Mucosa of descending colon (tissue), 3 donors: ENCODE measurements at regions not wholly inside any gene's neighbourhood (a gene's known extent, or its start where the extent isn't known, plus 50 kb on each side); places are given as distances from the start of the nearest gene placed in this dataset.
A peak's percentile ranks its signal among the peaks of the same experiment; 100 is the strongest.
"Not testable (repeated sequence)": the region's sequence is repeated elsewhere in the genome, so short reads cannot be mapped to it uniquely, and the experiment has no call there.

ENCODE experiments used
- ATAC-seq: fragments of 200-7000 bp; cut with Tn5 transposase; one replicate; pipeline ENCODE4 v1.9.1; 2020; ENCODE audit warnings: mild to moderate bottlenecking, moderate library complexity
- DNase-seq, 3 donors: peaks; one replicate each; pipeline ENCODE4 v3.0.0-alpha.2; 2020
- H3K36me3 ChIP-seq: fragments of 200-600 bp; one replicate; pipeline ENCODE4 v1.8.0; 2021; ENCODE audit warnings: low read depth, mild to moderate bottlenecking
- H3K4me1 ChIP-seq: fragments of 200-600 bp; one replicate; pipeline ENCODE4 v1.8.0; 2021; ENCODE audit warnings: low read depth, mild to moderate bottlenecking
- H3K4me3 ChIP-seq: fragments of 200-600 bp; one replicate; pipeline ENCODE4 v1.8.0; 2021; ENCODE audit warnings: mild to moderate bottlenecking
- H3K9me3 ChIP-seq: fragments of 200-600 bp; one replicate; pipeline ENCODE4 v1.8.0; 2021; ENCODE audit warnings: mild to moderate bottlenecking
- intact Hi-C, 2 donors: fragments of 100-400 bp; cut with DNase I in 1 of 2; cut with micrococcal nuclease in 1 of 2; formaldehyde crosslinking; loops; one replicate each; pipeline versions ENCODE4 v1.11.0 to v1.11.1; 2022; cut with DNase I, micrococcal nuclease
- TF ChIP-seq, protein P1 (sequence below): fragments of 200-600 bp; IDR thresholded peaks from one replicate; pipeline ENCODE4 v1.8.0; 2022; ENCODE audit warnings: antibody characterized with exemption, mild to moderate bottlenecking
- donor health status: DM: no; HTN: no; CAD: no; lungs with moderate emphysema.
- donor health status: DM: no; HTN: no; CAD: no.
- donor health status: DM: no; HTN: yes; CAD: no.

DNA sequence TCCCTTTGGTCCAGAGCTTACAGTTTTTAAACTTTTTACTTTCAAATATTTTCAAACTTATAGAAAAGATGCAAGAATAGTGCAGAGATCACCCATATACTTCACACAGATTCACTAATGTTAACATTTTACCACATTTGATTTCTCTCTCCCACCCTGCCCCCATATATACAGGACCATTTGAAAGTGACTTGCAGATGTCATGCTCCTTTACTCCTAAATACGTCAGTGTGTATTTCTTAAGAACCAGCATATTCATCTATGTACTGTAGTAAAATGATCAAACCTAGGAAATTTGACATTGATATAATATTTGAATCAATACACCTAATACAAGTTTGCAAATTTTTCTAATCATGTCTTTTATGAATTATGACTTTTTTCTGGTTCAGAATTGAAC is 100.4 kb upstream of the CHD1 start:
- no peak for ATAC-seq
- TF ChIP-seq, protein P1, sequence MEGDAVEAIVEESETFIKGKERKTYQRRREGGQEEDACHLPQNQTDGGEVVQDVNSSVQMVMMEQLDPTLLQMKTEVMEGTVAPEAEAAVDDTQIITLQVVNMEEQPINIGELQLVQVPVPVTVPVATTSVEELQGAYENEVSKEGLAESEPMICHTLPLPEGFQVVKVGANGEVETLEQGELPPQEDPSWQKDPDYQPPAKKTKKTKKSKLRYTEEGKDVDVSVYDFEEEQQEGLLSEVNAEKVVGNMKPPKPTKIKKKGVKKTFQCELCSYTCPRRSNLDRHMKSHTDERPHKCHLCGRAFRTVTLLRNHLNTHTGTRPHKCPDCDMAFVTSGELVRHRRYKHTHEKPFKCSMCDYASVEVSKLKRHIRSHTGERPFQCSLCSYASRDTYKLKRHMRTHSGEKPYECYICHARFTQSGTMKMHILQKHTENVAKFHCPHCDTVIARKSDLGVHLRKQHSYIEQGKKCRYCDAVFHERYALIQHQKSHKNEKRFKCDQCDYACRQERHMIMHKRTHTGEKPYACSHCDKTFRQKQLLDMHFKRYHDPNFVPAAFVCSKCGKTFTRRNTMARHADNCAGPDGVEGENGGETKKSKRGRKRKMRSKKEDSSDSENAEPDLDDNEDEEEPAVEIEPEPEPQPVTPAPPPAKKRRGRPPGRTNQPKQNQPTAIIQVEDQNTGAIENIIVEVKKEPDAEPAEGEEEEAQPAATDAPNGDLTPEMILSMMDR = no peak
- intact Hi-C loops = no loop called here

DNA sequence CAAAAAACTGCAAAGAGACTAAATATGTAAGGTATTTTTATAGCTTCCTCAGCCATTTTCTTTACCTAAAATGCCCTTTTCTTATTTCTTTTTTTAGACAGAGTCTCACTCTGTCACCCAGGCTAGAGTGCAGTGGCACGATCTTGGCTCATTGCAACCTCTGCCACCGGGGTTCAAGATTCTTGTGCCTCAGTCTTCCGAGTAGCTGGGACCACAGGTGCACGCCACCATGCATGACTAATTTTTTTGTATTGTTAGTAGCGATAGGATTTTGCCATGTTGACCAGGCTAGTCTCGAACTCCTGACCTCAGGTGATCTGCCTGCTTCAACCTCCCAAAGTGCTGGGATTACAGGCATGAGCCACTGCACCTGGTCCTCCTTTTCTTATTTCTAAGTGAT is 99.4 kb upstream of the CHD1 start:
- ATAC-seq, intact Hi-C loops: not testable (repeated sequence)
- H3K4me1 ChIP-seq = peaks cover 19% of the 10 kb centered on the region

More for the DNA sequence above, 100.4 kb upstream of the CHD1 start:
- Histone ChIP-seq H3K9me3 (no peaks in the 10 kb centered on the region), H3K4me3 (no peak overlapping the region), H3K36me3 (no peaks in the 10 kb centered on the region), H3K4me1 (peaks cover 27% of the 10 kb centered on the region)
- no peak for DNase-seq

DNA sequence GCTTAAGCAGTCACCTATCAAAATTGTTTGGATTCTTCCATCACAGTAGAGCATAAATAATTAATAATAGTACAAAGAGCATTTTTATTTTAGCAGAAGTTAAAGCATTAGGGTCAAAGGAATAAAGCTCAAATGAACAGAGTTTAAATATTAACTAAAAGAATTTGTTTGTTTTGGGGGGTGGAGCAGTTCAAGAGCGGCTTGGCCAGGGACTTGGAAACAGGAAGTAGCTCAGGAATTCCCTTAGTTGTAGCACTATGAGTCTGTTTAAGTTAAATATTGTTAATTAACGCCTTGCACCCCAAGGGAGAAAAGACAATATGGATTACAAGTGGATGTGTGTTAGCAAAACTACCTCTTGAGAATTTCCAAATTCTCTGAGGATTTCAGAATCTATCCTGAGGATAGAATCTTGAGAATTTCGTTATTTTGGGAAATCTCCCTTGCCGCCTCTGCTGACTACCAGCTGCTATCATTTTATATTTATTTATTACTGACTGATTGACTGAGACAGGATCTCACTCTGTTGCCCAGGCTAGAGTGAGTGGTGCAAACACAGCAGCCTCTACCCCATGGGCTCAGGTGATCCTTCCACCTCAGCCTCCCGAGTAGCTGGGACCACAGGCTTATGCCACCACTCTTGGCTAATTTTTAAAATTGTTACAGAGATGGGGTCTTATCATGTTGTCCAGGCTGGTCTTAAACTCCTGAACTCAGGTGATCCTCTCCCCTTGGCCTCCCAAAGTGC is 96.7 kb upstream of the CHD1 start:
- H3K9me3 ChIP-seq = no peaks in the 10 kb centered on the region
- H3K36me3 ChIP-seq = no peaks in the 10 kb centered on the region
- DNase-seq = peak in 1 of 3 donors; percentile 43
- H3K4me3 ChIP-seq = no peak overlapping the region
- peaks cover 17% of the 10 kb centered on the region for H3K4me1 ChIP-seq
- intact Hi-C loops = no loop called here
- peak; percentile 78 for ATAC-seq
- TF ChIP-seq, protein P1 = no peak

More for the DNA sequence above, 99.4 kb upstream of the CHD1 start:
- DNase-seq, H3K36me3 ChIP-seq, H3K9me3 ChIP-seq, H3K4me3 ChIP-seq: not testable (repeated sequence)

DNA sequence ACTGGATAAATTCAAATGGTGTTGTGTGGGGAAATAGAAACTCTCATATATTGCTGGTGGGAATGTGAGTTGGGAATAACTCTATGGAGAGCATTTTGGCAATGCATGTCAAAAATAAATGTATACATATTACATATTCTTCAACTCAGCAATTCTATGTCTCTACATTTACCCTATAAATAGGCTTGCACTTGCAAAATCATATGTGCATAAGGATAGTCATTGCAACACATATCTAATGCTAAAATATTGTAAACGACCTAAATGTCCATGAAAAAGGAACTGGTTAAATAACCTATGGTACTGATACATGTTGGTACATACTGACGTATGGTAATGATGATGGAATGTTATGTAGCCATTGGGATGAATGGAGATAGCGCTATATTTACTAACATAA is 94.5 kb upstream of the CHD1 start:
- H3K9me3 ChIP-seq = no peaks in the 10 kb centered on the region
- H3K4me1 ChIP-seq = peaks cover 32% of the 10 kb centered on the region
- no peaks in the 10 kb centered on the region for H3K36me3 ChIP-seq
- no peak for DNase-seq
- TF ChIP-seq, protein P1 = no peak
- H3K4me3 ChIP-seq = no peak overlapping the region
- intact Hi-C loops = loop anchor here in 1 of 2 donors (5.0 kb wide), 1 partner anchor 76 kb away; no protein-coding TSS in a partner anchor
- no peak for ATAC-seq

DNA sequence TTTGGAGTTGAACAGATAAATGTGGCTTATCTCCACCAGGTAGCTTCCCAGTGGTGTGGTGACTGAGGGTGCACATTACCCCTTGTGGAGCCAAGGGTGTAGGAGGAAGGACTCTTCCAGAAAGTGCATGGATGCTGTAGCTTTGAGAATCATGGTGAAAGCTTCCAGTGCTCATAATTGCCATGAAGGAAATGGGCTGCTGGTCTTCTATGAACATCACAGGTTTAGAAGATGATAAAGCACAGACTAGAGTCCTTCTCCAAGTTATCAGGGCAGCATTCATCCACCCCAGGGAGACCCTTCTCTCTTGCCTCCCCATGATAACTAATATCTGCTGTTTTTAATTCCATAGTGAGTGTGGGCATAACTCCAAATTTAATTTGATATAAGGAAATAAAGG is 93.4 kb upstream of the CHD1 start:
- H3K4me3 ChIP-seq = no peak overlapping the region
- DNase-seq (no peak), ATAC-seq (no peak)
- peaks cover 32% of the 10 kb centered on the region for H3K4me1 ChIP-seq
- TF ChIP-seq, protein P1 = no peak
- H3K9me3 ChIP-seq = no peaks in the 10 kb centered on the region
- no peaks in the 10 kb centered on the region for H3K36me3 ChIP-seq
- intact Hi-C loops = loop anchor here in 1 of 2 donors (5.0 kb wide), 1 partner anchor 75 kb away; no protein-coding TSS in a partner anchor

DNA sequence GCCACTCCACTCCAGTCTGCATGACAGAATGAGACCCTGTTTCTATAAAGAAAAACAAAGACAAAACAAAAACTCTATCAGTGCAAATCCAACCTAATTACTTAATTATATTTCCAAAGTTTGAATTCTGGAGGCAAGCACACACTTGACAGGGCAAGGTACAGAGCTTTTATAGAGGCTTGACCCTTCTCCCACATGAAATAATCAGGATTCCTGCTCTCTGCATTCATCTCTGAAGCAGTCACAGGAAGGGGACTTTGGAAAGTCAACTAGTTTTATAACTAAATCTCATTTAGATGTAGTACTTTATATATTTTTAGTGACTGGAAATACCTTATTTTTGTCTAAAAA is 91.9 kb upstream of the CHD1 start:
- ATAC-seq = peak; percentile 89
- intact Hi-C loops = loop anchor here in 1 of 2 donors (5.0 kb wide), 1 partner anchor 73 kb away; no protein-coding TSS in a partner anchor

More for the DNA sequence above, 91.9 kb upstream of the CHD1 start:
- TF ChIP-seq, protein P1 = no peak
- H3K36me3 ChIP-seq = no peaks in the 10 kb centered on the region
- H3K4me3 ChIP-seq = no peak overlapping the region
- peaks cover 28% of the 10 kb centered on the region for H3K4me1 ChIP-seq
- H3K9me3 ChIP-seq = no peaks in the 10 kb centered on the region
- peak in 1 of 3 donors; percentile 32 for DNase-seq
